ENCODE measurements at regions not wholly inside any gene's neighbourhood (a gene's known extent, or its start where the extent isn't known, plus 50 kb on each side); places are given as distances from the start of the nearest gene placed in this dataset.

- no peak overlapping the region for H3K56ac ChIP-seq (ENCODE audit: insufficient read length, low read depth, low read length)
- no peak overlapping the region for H3K18ac ChIP-seq (ENCODE audit: insufficient read length, low read depth, low read length)
- H2BK15ac ChIP-seq (ENCODE audit: low read depth, low read length) = no peak overlapping the region
- Mint-ChIP-seq H3K4me1 (peaks cover 5 to 10% of the 10 kb centered on the region in 2 experiments; a peak in 3 of 4 replicates), H3K27me3 (ENCODE audit: low read depth) (no peaks in the 10 kb centered on the region), H3K27ac (no peak overlapping the region; a peak in 1 of 7 replicates), H3K4me3 (no peak overlapping the region), H3K36me3 (ENCODE audit: insufficient read depth in 1 of 3, low read depth in 3 of 3) (no peaks in the 10 kb centered on the region), H3K9me3 (no peaks in the 10 kb centered on the region; a peak in 1 of 5 replicates)
- H3K27ac ChIP-seq (ENCODE audit: insufficient read length, low read depth, low read length) = no peak overlapping the region
- no peak overlapping the region for H2BK20ac ChIP-seq (ENCODE audit: low read depth, low read length, poor library complexity, severe bottlenecking)
- DNase-seq = no peak
- no peaks in the 10 kb centered on the region for H3K79me2 ChIP-seq (ENCODE audit: insufficient read depth, low read length)
- H4K5ac ChIP-seq (ENCODE audit: insufficient read length, low read depth, low read length) = no peak overlapping the region
- H3K9me3 ChIP-seq (ENCODE audit: control insufficient read depth, low read depth, low read length) = no peaks in the 10 kb centered on the region
- no peaks in the 10 kb centered on the region for H3K79me1 ChIP-seq (ENCODE audit: insufficient read depth, low read depth, low read length, poor library complexity, severe bottlenecking)
- H3K27me3 ChIP-seq (ENCODE audit: insufficient read depth, low read length) = no peaks in the 10 kb centered on the region
- H3K23ac ChIP-seq (ENCODE audit: insufficient read length, low read depth, low read length) = no peak overlapping the region
- H2BK120ac ChIP-seq (ENCODE audit: low read depth, low read length, poor library complexity, severe bottlenecking) = no peak overlapping the region
- no peaks in the 10 kb centered on the region for H3K4me1 ChIP-seq (ENCODE audit: insufficient read depth, low read length)
- no peak overlapping the region for H2BK12ac ChIP-seq (ENCODE audit: insufficient read length, low read depth, low read length)
- no peak overlapping the region for H3K4me2 ChIP-seq (ENCODE audit: insufficient read depth, insufficient read length, low read length)
- H3K9ac ChIP-seq (ENCODE audit: extremely low read depth, insufficient read length, low read length) = no peak overlapping the region
- H4K20me1 ChIP-seq (ENCODE audit: control insufficient read depth, insufficient read depth, insufficient read length) = no peaks in the 10 kb centered on the region
- H3K4ac ChIP-seq (ENCODE audit: low read depth, low read length) = no peak overlapping the region
- H2BK5ac ChIP-seq (ENCODE audit: insufficient read length, low read length) = no peak overlapping the region
- no peak overlapping the region for H4K91ac ChIP-seq (ENCODE audit: insufficient read length, low read depth, low read length)
- H4K8ac ChIP-seq (replicated peaks; ENCODE audit: insufficient read length, low read depth, low read length) = no peak overlapping the region
- no peak overlapping the region for H2AFZ ChIP-seq (ENCODE audit: low read length)
- H3T11ph ChIP-seq (ENCODE audit: low read length) = no peak overlapping the region
- TF ChIP-seq CTCF (conservative IDR thresholded peaks at IDR 0.05) = no peak
- no peak overlapping the region for H2AK5ac ChIP-seq (ENCODE audit: insufficient read length, low read length)
- WGBS (ENCODE audit: extremely low coverage, insufficient read length, low lambda C conversion rate) = no CpG with 5 or more reads among the region's 7 CpGs
- no peak overlapping the region for H3K14ac ChIP-seq (ENCODE audit: insufficient read depth, low read length)
- H3K23me2 ChIP-seq (ENCODE audit: insufficient read length, low read depth, low read length, poor library complexity, severe bottlenecking) = no peaks in the 10 kb centered on the region
These were observed 94.5 kb downstream of the LIG4 start for GRCh38 chr13:108120856-108121255.

Measured in H9 (cell line).